CD14-positive monocyte (primary cell): ENCODE measurements at regions not wholly inside any gene's neighbourhood (a gene's known extent, or its start where the extent isn't known, plus 50 kb on each side); places are given as distances from the start of the nearest gene placed in this dataset.

Experiments used
- DNase-seq, 3 donors: peaks; one replicate each; pipeline ENCODE4 v3.0.0-alpha.2; 2011 to 2022
- H2AFZ ChIP-seq: 2 replicates; pipeline ENCODE4 v1.6.0; 2012; ENCODE audit warnings: mild to moderate bottlenecking, low read depth, low read length, inconsistent platforms; ENCODE audit not compliant: insufficient read depth, poor library complexity, severe bottlenecking
- H3K27ac ChIP-seq, 2 donors: 1 replicate in 1 of 2; 2 replicates in 1 of 2; pipeline ENCODE4 v1.5.1; 2012 to 2013; ENCODE audit warnings: low read length in 2 of 2, control low read depth in 1 of 2, inconsistent platforms in 1 of 2, low read depth in 1 of 2, mild to moderate bottlenecking in 1 of 2
- H3K27me3 ChIP-seq, 2 donors: one replicate each; pipeline versions ENCODE4 v1.6.0 to v1.6.1; 2011 to 2013; ENCODE audit warnings: low read length in 2 of 2; ENCODE audit not compliant: control insufficient read depth in 2 of 2, insufficient read depth in 2 of 2
- H3K36me3 ChIP-seq, 2 donors: replicated peaks in 1 of 2; 1 replicate in 1 of 2; 2 replicates in 1 of 2; pipeline versions ENCODE4 v1.5.1 to v1.6.1; 2012 to 2013; ENCODE audit warnings: low read length in 2 of 2, control low read depth in 1 of 2, inconsistent platforms in 1 of 2, mild to moderate bottlenecking in 1 of 2; ENCODE audit not compliant: insufficient read depth in 2 of 2, control insufficient read depth in 1 of 2
- H3K4me1 ChIP-seq, 2 donors: 1 replicate in 1 of 2; 2 replicates in 1 of 2; pipeline versions ENCODE4 v1.5.1 to v1.6.1; 2012 to 2013; ENCODE audit warnings: low read length in 2 of 2, control low read depth in 1 of 2, inconsistent platforms in 1 of 2, mild to moderate bottlenecking in 1 of 2, moderate library complexity in 1 of 2; ENCODE audit not compliant: insufficient read depth in 2 of 2, control insufficient read depth in 1 of 2
- H3K4me2 ChIP-seq: replicated peaks from 2 replicates; pipeline ENCODE3; 2012; ENCODE audit warnings: low read length, moderate library complexity, mild to moderate bottlenecking; ENCODE audit not compliant: poor library complexity, severe bottlenecking; ENCODE audit errors: extremely low read depth
- H3K4me3 ChIP-seq, 3 experiments: fragments of 200-600 bp in 1 of 3; sonication (generic) in 1 of 3; replicated peaks in 1 of 3; 1 replicate in 2 of 3; 2 replicates in 1 of 3; pipeline ENCODE4 v1.5.1; 2011 to 2013; ENCODE audit warnings: low read length in 3 of 3, mild to moderate bottlenecking in 3 of 3, control low read depth in 2 of 3, low read depth in 2 of 3, inconsistent platforms in 1 of 3, moderate library complexity in 1 of 3
- H3K79me2 ChIP-seq: 2 replicates; pipeline ENCODE4 v1.6.0; 2012; ENCODE audit warnings: mild to moderate bottlenecking, control low read depth, inconsistent platforms, low read length, moderate library complexity; ENCODE audit not compliant: insufficient read depth
- H3K9ac ChIP-seq: 2 replicates; pipeline ENCODE4 v1.6.0; 2017; ENCODE audit warnings: low read length, mild to moderate bottlenecking; ENCODE audit not compliant: insufficient read depth, poor library complexity, severe bottlenecking
- H3K9me3 ChIP-seq, 2 donors: replicated peaks in 1 of 2; 1 replicate in 1 of 2; 2 replicates in 1 of 2; pipeline versions ENCODE4 v1.5.1 to v1.6.1; 2012 to 2013; ENCODE audit warnings: low read length in 2 of 2, control low read depth in 1 of 2; ENCODE audit not compliant: control insufficient read depth in 1 of 2, insufficient read depth in 1 of 2
- H4K20me1 ChIP-seq: 2 replicates; pipeline ENCODE4 v1.6.0; 2012; ENCODE audit warnings: mild to moderate bottlenecking, low read length, control low read depth, moderate library complexity; ENCODE audit not compliant: insufficient read depth
- H3K27ac Mint-ChIP-seq, 7 donors: one replicate each; pipeline ENCODE4 v1.8.0; 2020; ENCODE audit warnings: mild to moderate bottlenecking in 7 of 7, mixed read lengths in 7 of 7, moderate library complexity in 6 of 7, inconsistent platforms in 2 of 7
- H3K27me3 Mint-ChIP-seq, 3 donors: one replicate each; pipeline ENCODE4 v1.8.0; 2021 to 2022; ENCODE audit warnings: low read depth in 3 of 3, mild to moderate bottlenecking in 3 of 3, mixed read lengths in 3 of 3, moderate library complexity in 3 of 3, inconsistent platforms in 1 of 3
- H3K36me3 Mint-ChIP-seq, 2 donors: one replicate each; pipeline ENCODE4 v1.8.0; 2020; ENCODE audit warnings: mixed read lengths in 2 of 2, inconsistent platforms in 1 of 2, mild to moderate bottlenecking in 1 of 2
- H3K4me1 Mint-ChIP-seq: one replicate; pipeline ENCODE4 v1.8.0; 2020; ENCODE audit warnings: mild to moderate bottlenecking, mixed read lengths
- H3K4me3 Mint-ChIP-seq, 2 donors: one replicate each; pipeline ENCODE4 v1.8.0; 2020; ENCODE audit warnings: mild to moderate bottlenecking in 2 of 2, mixed read lengths in 2 of 2, moderate library complexity in 1 of 2
- H3K9me3 Mint-ChIP-seq, 7 donors: one replicate each; pipeline ENCODE4 v1.8.0; 2020 to 2022; ENCODE audit warnings: mixed read lengths in 7 of 7, mild to moderate bottlenecking in 6 of 7, moderate library complexity in 6 of 7, inconsistent platforms in 2 of 7
- CTCF ChIP-seq: fragments of 200-600 bp; IDR thresholded peaks from one replicate; pipeline ENCODE4 v1.8.0; 2022; ENCODE audit warnings: antibody characterized with exemption, mild to moderate bottlenecking
- WGBS: methylation state at CpG from one replicate; pipeline ENCODE4 v1.1.5; 2013; ENCODE audit warnings: missing lambda C conversion rate; ENCODE audit not compliant: insufficient coverage; 5-methylcytosine and 5-hydroxymethylcytosine counted together
- intact Hi-C, 2 donors: fragments of 100-400 bp; cut with micrococcal nuclease; formaldehyde crosslinking; loops; one replicate each; pipeline versions ENCODE4 v1.15.0 to v1.15.1; 2023

- H3K9ac ChIP-seq: no peak overlapping the region
- no peak overlapping the region for H3K4me3 ChIP-seq
- H3K27me3 ChIP-seq: no peaks in the 10 kb centered on the region
- H3K27ac ChIP-seq: no peak overlapping the region
- no peaks in the 10 kb centered on the region for H3K9me3 Mint-ChIP-seq
- H3K9me3 ChIP-seq: no peaks in the 10 kb centered on the region
- no peak overlapping the region for H2AFZ ChIP-seq
- H3K4me1 ChIP-seq: peaks cover 1 to 4% of the 10 kb centered on the region in 2 donors
- no peak overlapping the region for H3K27ac Mint-ChIP-seq
- H3K27me3 Mint-ChIP-seq: peaks cover 0 to 3% (median 2%) of the 10 kb centered on the region in 3 donors
- no peak overlapping the region for H3K4me3 Mint-ChIP-seq
- DNase-seq: no peak
- peaks cover 2% of the 10 kb centered on the region for H3K4me1 Mint-ChIP-seq
- H3K36me3 ChIP-seq: no peaks in the 10 kb centered on the region
- H4K20me1 ChIP-seq: no peaks in the 10 kb centered on the region
- no peaks in the 10 kb centered on the region for H3K36me3 Mint-ChIP-seq
- TF ChIP-seq CTCF: no peak
- intact Hi-C loops: no loop called here
- no peaks in the 10 kb centered on the region for H3K79me2 ChIP-seq
- H3K4me2 ChIP-seq: no peak overlapping the region
- WGBS: 91% methylated on average over 4 of the region's 6 CpGs
Observed at GRCh38 chr7:47683485-47683898, 101.6 kb upstream of the TNS3 start.

GRCh38 chr7:47682874-47683273 is 101.0 kb upstream of the TNS3 start:
- H3K4me3 ChIP-seq: no peak overlapping the region
- H4K20me1 ChIP-seq: no peaks in the 10 kb centered on the region
- no peak overlapping the region for H3K27ac Mint-ChIP-seq
- H3K79me2 ChIP-seq: no peaks in the 10 kb centered on the region
- no peak overlapping the region for H3K4me2 ChIP-seq
- no peaks in the 10 kb centered on the region for H3K9me3 ChIP-seq
- intact Hi-C loops: no loop called here
- no peaks in the 10 kb centered on the region for H3K36me3 ChIP-seq
- peaks cover 8% of the 10 kb centered on the region for H3K4me1 Mint-ChIP-seq
- H2AFZ ChIP-seq: no peak overlapping the region
- TF ChIP-seq CTCF: no peak
- no peak overlapping the region for H3K9ac ChIP-seq
- peaks cover 0 to 3% (median 0%) of the 10 kb centered on the region in 3 donors for H3K27me3 Mint-ChIP-seq
- H3K4me3 Mint-ChIP-seq: no peak overlapping the region
- DNase-seq: no peak
- no peaks in the 10 kb centered on the region for H3K27me3 ChIP-seq
- WGBS: 90% methylated on average over 2 of the region's 6 CpGs
- no peak overlapping the region for H3K27ac ChIP-seq
- H3K36me3 Mint-ChIP-seq: no peaks in the 10 kb centered on the region
- H3K9me3 Mint-ChIP-seq: no peaks in the 10 kb centered on the region
- H3K4me1 ChIP-seq: peaks cover 7 to 10% of the 10 kb centered on the region in 2 donors
